OCI-LY7 (cell line): ENCODE measurements at regions not wholly inside any gene's neighbourhood (a gene's known extent, or its start where the extent isn't known, plus 50 kb on each side); places are given as distances from the start of the nearest gene placed in this dataset.

Experiments used
- BruUV-seq: library from RNA; stranded (reverse); fragments of 400-500 nt; replicated peaks from 2 replicates; lab custom pipeline; 2021; lab: Mats Ljungman, UMichigan
- CTCF ChIA-PET: fragments of 300-600 bp; sonication (Branson Sonifier 250); formaldehyde crosslinking; loops from one replicate; lab custom pipeline; 2022; ENCODE audit warnings: antibody characterized with exemption; ENCODE audit not compliant: unreplicated experiment; lab: Charles Lee
- POLR2A ChIA-PET: fragments of 300-600 bp; sonication (Branson Sonifier 250); formaldehyde crosslinking; loops from one replicate; lab custom pipeline; 2022; ENCODE audit warnings: antibody characterized with exemption; lab: Charles Lee
- DNase-seq: peaks from one replicate; pipeline ENCODE4 v3.0.0-alpha.2; 2015; ENCODE audit warnings: low spot score
- H2AFZ ChIP-seq: fragments of 200-600 bp; sonication (generic), shearing (Covaris generic); 2 replicates; pipeline ENCODE4 v1.6.1; 2014; ENCODE audit warnings: mild to moderate bottlenecking, antibody characterized with exemption, low read length, moderate library complexity
- H3K27ac ChIP-seq: fragments of 200-600 bp; sonication (generic); 2 replicates; pipeline ENCODE4 v1.5.1; 2014; ENCODE audit warnings: mixed run types, low read depth, mild to moderate bottlenecking, moderate library complexity, low read length, inconsistent platforms; ENCODE audit not compliant: poor library complexity, severe bottlenecking
- H3K36me3 ChIP-seq: fragments of 200-600 bp; sonication (generic); 2 replicates; pipeline ENCODE4 v1.6.1; 2014; ENCODE audit warnings: mild to moderate bottlenecking, antibody characterized with exemption, low read length, moderate library complexity, mixed read lengths; ENCODE audit not compliant: insufficient read depth
- H3K4me1 ChIP-seq: fragments of 200-600 bp; sonication (generic); 2 replicates; pipeline ENCODE4 v1.5.1; 2014; ENCODE audit warnings: mild to moderate bottlenecking, low read length; ENCODE audit not compliant: insufficient read depth, poor library complexity, severe bottlenecking
- H3K4me2 ChIP-seq: fragments of 200-600 bp; sonication (generic); 2 replicates; pipeline ENCODE4 v1.6.1; 2014; ENCODE audit warnings: mild to moderate bottlenecking, low read length
- H3K4me3 ChIP-seq: fragments of 200-600 bp; sonication (generic); 2 replicates; pipeline ENCODE4 v1.5.1; 2014; ENCODE audit warnings: mild to moderate bottlenecking, low read depth, low read length; ENCODE audit not compliant: poor library complexity, severe bottlenecking
- H3K79me2 ChIP-seq: fragments of 200-600 bp; sonication (generic); 2 replicates; pipeline ENCODE4 v1.6.1; 2016; ENCODE audit warnings: low read depth, mild to moderate bottlenecking, low read length, moderate library complexity, mixed read lengths; ENCODE audit not compliant: insufficient read depth
- H3K9me2 ChIP-seq: fragments of 200-600 bp; sonication (generic); 2 replicates; pipeline ENCODE4 v1.6.1; 2016; ENCODE audit warnings: mild to moderate bottlenecking, low read length, mixed read lengths; ENCODE audit not compliant: insufficient read depth
- H3K9me3 ChIP-seq: fragments of 200-600 bp; sonication (generic); 2 replicates; pipeline ENCODE4 v1.6.1; 2014; ENCODE audit warnings: mild to moderate bottlenecking, mixed run types, low read length, mixed read lengths
- H4K20me1 ChIP-seq: fragments of 200-600 bp; sonication (generic); 2 replicates; pipeline ENCODE4 v1.6.1; 2014; ENCODE audit warnings: mild to moderate bottlenecking, antibody characterized with exemption, low read length, moderate library complexity, mixed read lengths; ENCODE audit not compliant: insufficient read depth
- CTCF ChIP-seq: fragments of 200-600 bp; sonication (generic); conservative IDR thresholded peaks from 2 replicates; pipeline ENCODE4 v1.5.1; 2014; ENCODE audit warnings: mild to moderate bottlenecking, antibody characterized with exemption, low read length, moderate library complexity, mixed read lengths
- EZH2phosphoT487 ChIP-seq: fragments of 200-600 bp; sonication (generic); IDR thresholded peaks from 2 replicates; pipeline ENCODE4 v1.6.1; 2018; ENCODE audit warnings: low read depth, borderline replicate concordance, mild to moderate bottlenecking, mixed run types, antibody characterized with exemption, low read length, moderate library complexity, mixed read lengths
- intact Hi-C: fragments of 100-400 bp; cut with micrococcal nuclease; formaldehyde crosslinking; loops from one replicate; pipeline ENCODE4 v1.10.0; 2022; ENCODE audit not compliant: unreplicated experiment

DNA sequence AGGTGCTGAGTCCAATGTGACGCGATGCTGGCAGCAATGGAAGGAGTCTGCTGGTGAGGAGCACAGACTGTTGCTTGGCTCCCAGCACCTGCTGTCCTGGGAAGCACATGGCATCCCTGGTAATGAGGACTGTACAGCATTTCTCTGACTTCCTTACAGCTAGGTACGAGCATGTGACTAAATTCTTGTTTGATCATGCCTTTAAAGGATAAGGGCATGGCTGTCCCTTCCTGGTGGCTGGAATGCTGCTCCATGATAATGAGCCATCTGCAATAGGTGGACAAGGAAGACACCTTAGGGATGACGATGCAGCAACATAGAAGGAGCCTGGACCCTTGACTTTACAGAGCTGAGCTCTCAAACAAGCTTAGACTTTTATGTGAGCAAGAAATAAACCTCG is 278.0 kb upstream of the SPRED2 start:
- H3K36me3 ChIP-seq = no peaks in the 10 kb centered on the region
- no peaks in the 10 kb centered on the region for H3K4me1 ChIP-seq
- BruUV-seq = no TSS peak
- no peaks in the 10 kb centered on the region for H3K9me3 ChIP-seq
- no peaks in the 10 kb centered on the region for H3K9me2 ChIP-seq
- H4K20me1 ChIP-seq = no peaks in the 10 kb centered on the region
- TF ChIP-seq CTCF = no peak
- no peak for TF ChIP-seq EZH2phosphoT487
- H3K79me2 ChIP-seq = no peaks in the 10 kb centered on the region
- intact Hi-C loops = loop anchor here (5.0 kb wide), 1 partner anchor 68 kb away; no protein-coding TSS in a partner anchor
- no peak for DNase-seq
- H3K4me3 ChIP-seq = no peak overlapping the region
- no peak overlapping the region for H3K27ac ChIP-seq
- ChIA-PET CTCF (no interaction called here), POLR2A (no interaction called here)
- H3K4me2 ChIP-seq = no peak overlapping the region
- H2AFZ ChIP-seq = no peak overlapping the region

GRCh38 chr2:65708086-65708485 is 275.7 kb upstream of the SPRED2 start:
- no TSS peak for BruUV-seq
- Histone ChIP-seq H4K20me1 (no peaks in the 10 kb centered on the region), H3K36me3 (no peaks in the 10 kb centered on the region), H3K9me2 (no peaks in the 10 kb centered on the region), H3K79me2 (no peaks in the 10 kb centered on the region), H2AFZ (no peak overlapping the region), H3K27ac (no peak overlapping the region), H3K4me2 (no peak overlapping the region), H3K4me1 (no peaks in the 10 kb centered on the region), H3K9me3 (no peaks in the 10 kb centered on the region), H3K4me3 (no peak overlapping the region)
- intact Hi-C loops = no loop called here
- DNase-seq = no peak
- TF ChIP-seq CTCF (no peak), EZH2phosphoT487 (no peak)
- ChIA-PET CTCF (no interaction called here), POLR2A (no interaction called here)

GRCh38 chr2:65706411-65706810 is 274.0 kb upstream of the SPRED2 start:
- ChIA-PET CTCF (no interaction called here), POLR2A (interaction anchor here (1.1 kb wide), 1 partner anchor 32 kb away, joined by 3 read pairs; no protein-coding TSS in a partner anchor)
- Histone ChIP-seq H3K4me1 (no peaks in the 10 kb centered on the region), H3K4me3 (no peak overlapping the region), H3K36me3 (no peaks in the 10 kb centered on the region), H3K79me2 (no peaks in the 10 kb centered on the region), H3K4me2 (no peak overlapping the region), H3K9me3 (no peaks in the 10 kb centered on the region), H3K9me2 (no peaks in the 10 kb centered on the region), H4K20me1 (no peaks in the 10 kb centered on the region), H3K27ac (no peak overlapping the region), H2AFZ (no peak overlapping the region)
- TF ChIP-seq EZH2phosphoT487 (no peak), CTCF (no peak)
- DNase-seq = no peak
- BruUV-seq = no TSS peak
- intact Hi-C loops = no loop called here
